Astrocyte (in vitro differentiated cells and primary cell): ENCODE measurements at regions not wholly inside any gene's neighbourhood (a gene's known extent, or its start where the extent isn't known, plus 50 kb on each side); places are given as distances from the start of the nearest gene placed in this dataset.

ENCODE experiments used
- DNase-seq: peaks from one replicate; pipeline ENCODE4 v3.0.0-alpha.2; 2010; ENCODE audit warnings: low read depth
- FAIRE-seq: peaks from 2 replicates; lab custom pipeline; 2011; peaks lifted over from hg19 to GRCh38; lab: Jason Lieb, UNC
- H2AFZ ChIP-seq: 2 replicates; pipeline ENCODE4 v1.6.0; 2012; ENCODE audit warnings: low read depth, low read length, inconsistent platforms
- H3K27ac ChIP-seq: 2 replicates; pipeline ENCODE4 v1.5.1; 2011; ENCODE audit warnings: low read depth, low read length, inconsistent platforms
- H3K27me3 ChIP-seq: 2 replicates; pipeline ENCODE4 v1.6.0; 2011; ENCODE audit warnings: low read length, inconsistent platforms; ENCODE audit not compliant: insufficient read depth
- H3K36me3 ChIP-seq: 2 replicates; pipeline ENCODE4 v1.5.1; 2011; ENCODE audit warnings: low read length, inconsistent platforms; ENCODE audit not compliant: insufficient read depth
- H3K4me1 ChIP-seq: 2 replicates; pipeline ENCODE4 v1.5.1; 2011; ENCODE audit warnings: low read length, inconsistent platforms; ENCODE audit not compliant: insufficient read depth
- H3K4me2 ChIP-seq: 2 replicates; pipeline ENCODE4 v1.6.0; 2012; ENCODE audit warnings: low read length, inconsistent platforms
- H3K4me3 ChIP-seq: 2 replicates; pipeline ENCODE4 v1.5.1; 2011; ENCODE audit warnings: low read depth, mild to moderate bottlenecking, low read length, inconsistent platforms; ENCODE audit not compliant: insufficient read depth
- H3K79me2 ChIP-seq: 2 replicates; pipeline ENCODE4 v1.6.0; 2012; ENCODE audit warnings: mild to moderate bottlenecking, low read length, inconsistent platforms; ENCODE audit not compliant: insufficient read depth
- H3K9ac ChIP-seq: 2 replicates; pipeline ENCODE4 v1.6.0; 2012; ENCODE audit warnings: mild to moderate bottlenecking, low read length, inconsistent platforms
- H3K9me3 ChIP-seq: 2 replicates; pipeline ENCODE4 v1.5.1; 2012; ENCODE audit warnings: low read depth, mild to moderate bottlenecking, low read length, inconsistent platforms; ENCODE audit not compliant: insufficient read depth
- H4K20me1 ChIP-seq: 2 replicates; pipeline ENCODE4 v1.6.0; 2012; ENCODE audit warnings: low read length, inconsistent platforms; ENCODE audit not compliant: insufficient read depth
- H3K27ac Mint-ChIP-seq: one replicate; pipeline ENCODE4 v1.8.0; 2021; ENCODE audit warnings: mild to moderate bottlenecking, mixed read lengths; ENCODE audit not compliant: unreplicated experiment
- H3K27me3 Mint-ChIP-seq: one replicate; pipeline ENCODE4 v1.8.0; 2021; ENCODE audit warnings: low read depth, mixed read lengths; ENCODE audit not compliant: unreplicated experiment
- H3K36me3 Mint-ChIP-seq: one replicate; pipeline ENCODE4 v1.8.0; 2021; ENCODE audit warnings: low read depth, mixed read lengths; ENCODE audit not compliant: unreplicated experiment
- H3K4me1 Mint-ChIP-seq: one replicate; pipeline ENCODE4 v1.8.0; 2021; ENCODE audit warnings: low read depth, mixed read lengths; ENCODE audit not compliant: unreplicated experiment
- H3K4me3 Mint-ChIP-seq: one replicate; pipeline ENCODE4 v1.8.0; 2021; ENCODE audit warnings: mild to moderate bottlenecking, moderate library complexity, mixed read lengths; ENCODE audit not compliant: unreplicated experiment
- H3K9me3 Mint-ChIP-seq: one replicate; pipeline ENCODE4 v1.8.0; 2021; ENCODE audit warnings: mild to moderate bottlenecking, mixed read lengths; ENCODE audit not compliant: unreplicated experiment
- CTCF ChIP-seq: IDR thresholded peaks from 2 replicates; pipeline ENCODE4 v1.5.1; 2011; ENCODE audit warnings: low read depth, mild to moderate bottlenecking, inconsistent platforms, low read length, moderate library complexity; ENCODE audit not compliant: insufficient read depth
- EZH2 ChIP-seq: IDR thresholded peaks from 2 replicates; pipeline ENCODE4 v1.6.1; 2012; ENCODE audit warnings: mild to moderate bottlenecking, low read length, inconsistent platforms; ENCODE audit not compliant: insufficient read depth

GRCh38 chr4:151931563-151931962 is 170.8 kb upstream of the GATB start:
- Histone ChIP-seq H3K4me3 (no peak overlapping the region), H3K36me3 (no peaks in the 10 kb centered on the region), H3K4me2 (no peak overlapping the region), H3K79me2 (no peaks in the 10 kb centered on the region), H3K27ac (no peak overlapping the region), H3K9me3 (no peaks in the 10 kb centered on the region), H3K27me3 (peaks cover 2% of the 10 kb centered on the region), H3K9ac (no peak overlapping the region), H4K20me1 (no peaks in the 10 kb centered on the region), H2AFZ (no peak overlapping the region), H3K4me1 (no peaks in the 10 kb centered on the region)
- H3K4me1 Mint-ChIP-seq: no peaks in the 10 kb centered on the region
- peaks cover 2% of the 10 kb centered on the region for H3K36me3 Mint-ChIP-seq
- peaks cover 30% of the 10 kb centered on the region for H3K27me3 Mint-ChIP-seq
- no peak overlapping the region for H3K27ac Mint-ChIP-seq
- H3K4me3 Mint-ChIP-seq: no peak overlapping the region
- FAIRE-seq (no peak), DNase-seq (no peak)
- no peaks in the 10 kb centered on the region for H3K9me3 Mint-ChIP-seq
- no peak for TF ChIP-seq EZH2
- TF ChIP-seq CTCF: no peak

- H3K9ac ChIP-seq: no peak overlapping the region
- H3K9me3 ChIP-seq: no peaks in the 10 kb centered on the region
- H2AFZ ChIP-seq: no peak overlapping the region
- no peak overlapping the region for H3K27ac Mint-ChIP-seq
- H3K27me3 Mint-ChIP-seq: peaks cover 29% of the 10 kb centered on the region
- H3K4me3 ChIP-seq: no peak overlapping the region
- no peak overlapping the region for H3K4me3 Mint-ChIP-seq
- FAIRE-seq (no peak), DNase-seq (no peak)
- no peaks in the 10 kb centered on the region for H3K9me3 Mint-ChIP-seq
- no peaks in the 10 kb centered on the region for H4K20me1 ChIP-seq
- no peaks in the 10 kb centered on the region for H3K36me3 ChIP-seq
- peaks cover 2% of the 10 kb centered on the region for H3K36me3 Mint-ChIP-seq
- H3K27me3 ChIP-seq: peaks cover 2% of the 10 kb centered on the region
- no peaks in the 10 kb centered on the region for H3K79me2 ChIP-seq
- no peak overlapping the region for H3K27ac ChIP-seq
- TF ChIP-seq CTCF: no peak
- TF ChIP-seq EZH2: no peak
- H3K4me1 ChIP-seq: no peaks in the 10 kb centered on the region
- no peak overlapping the region for H3K4me2 ChIP-seq
- H3K4me1 Mint-ChIP-seq: peaks cover 2% of the 10 kb centered on the region
Measured at GRCh38 chr4:151930372-151930771, 169.6 kb upstream of the GATB start.

- TF ChIP-seq EZH2: no peak
- TF ChIP-seq CTCF: no peak
- no peak overlapping the region for H3K27ac Mint-ChIP-seq
- H3K9me3 Mint-ChIP-seq: no peaks in the 10 kb centered on the region
- no peaks in the 10 kb centered on the region for H3K9me3 ChIP-seq
- no peaks in the 10 kb centered on the region for H3K79me2 ChIP-seq
- H3K36me3 ChIP-seq: no peaks in the 10 kb centered on the region
- FAIRE-seq (no peak), DNase-seq (no peak)
- H4K20me1 ChIP-seq: no peaks in the 10 kb centered on the region
- no peak overlapping the region for H3K27ac ChIP-seq
- peaks cover 7% of the 10 kb centered on the region for H3K4me1 Mint-ChIP-seq
- no peaks in the 10 kb centered on the region for H3K4me1 ChIP-seq
- H3K27me3 ChIP-seq: no peaks in the 10 kb centered on the region
- H3K4me3 ChIP-seq: no peak overlapping the region
- no peak overlapping the region for H3K9ac ChIP-seq
- peaks cover 2% of the 10 kb centered on the region for H3K36me3 Mint-ChIP-seq
- no peak overlapping the region for H3K4me2 ChIP-seq
- no peak overlapping the region for H2AFZ ChIP-seq
- peaks cover 24% of the 10 kb centered on the region for H3K27me3 Mint-ChIP-seq
- no peak overlapping the region for H3K4me3 Mint-ChIP-seq
Measured at GRCh38 chr4:151928112-151928511, 167.3 kb upstream of the GATB start.
